GM23338 (cell line): ENCODE measurements at regions not wholly inside any gene's neighbourhood (a gene's known extent, or its start where the extent isn't known, plus 50 kb on each side); places are given as distances from the start of the nearest gene placed in this dataset.

Experiments
- CREB1 ChIP-seq: fragments of 250-450 bp; sonication (Bioruptor Pico); IDR thresholded peaks from 2 replicates; pipeline ENCODE4 v1.5.0; 2020; ENCODE audit warnings: low read depth, mild to moderate bottlenecking, moderate library complexity
- EZH2 ChIP-seq: fragments of 200-600 bp; sonication (generic); IDR thresholded peaks from one replicate; pipeline ENCODE4 v1.8.0; 2017; ENCODE audit warnings: antibody characterized with exemption, mild to moderate bottlenecking, low read depth; ENCODE audit not compliant: unreplicated experiment
- EZH2phosphoT487 ChIP-seq: fragments of 200-600 bp; sonication (generic); IDR thresholded peaks from one replicate; pipeline ENCODE4 v1.8.1; 2018; ENCODE audit warnings: antibody characterized with exemption; ENCODE audit not compliant: unreplicated experiment
- JUNB ChIP-seq: IDR thresholded peaks from one replicate; pipeline ENCODE4 v1.6.1; 2016; ENCODE audit warnings: antibody characterized with exemption; ENCODE audit not compliant: unreplicated experiment
- NANOG ChIP-seq: IDR thresholded peaks from 2 replicates; pipeline ENCODE4 v1.6.1; 2016; ENCODE audit warnings: antibody characterized with exemption, borderline replicate concordance
- POLR2AphosphoS5 ChIP-seq: IDR thresholded peaks from 2 replicates; pipeline ENCODE4 v1.6.1; 2016; ENCODE audit warnings: antibody characterized with exemption, low read depth
- ZNF331 ChIP-seq: fragments of 250-450 bp; sonication (Bioruptor Pico); IDR thresholded peaks from 2 replicates; pipeline ENCODE4 v1.5.0; 2020; ENCODE audit warnings: low read depth, mild to moderate bottlenecking, moderate library complexity
- TF ChIP-seq, protein P1 (sequence below), 2 experiments: fragments of 200-600 bp in 1 of 2; sonication (generic) in 1 of 2; conservative IDR thresholded peaks; 2 replicates each; pipeline versions ENCODE4 v1.5.1 to v1.6.1; 2016 to 2017; ENCODE audit warnings: antibody characterized with exemption in 2 of 2, low read depth in 2 of 2, mild to moderate bottlenecking in 2 of 2, moderate library complexity in 1 of 2
- TF ChIP-seq, protein P2 (sequence below): IDR thresholded peaks from one replicate; pipeline ENCODE4 v1.6.1; 2018; ENCODE audit warnings: antibody characterized with exemption; ENCODE audit not compliant: unreplicated experiment
- TF ChIP-seq, protein P3 (sequence below): IDR thresholded peaks from 2 replicates; pipeline ENCODE4 v1.6.1; 2016; ENCODE audit warnings: antibody characterized with exemption

DNA sequence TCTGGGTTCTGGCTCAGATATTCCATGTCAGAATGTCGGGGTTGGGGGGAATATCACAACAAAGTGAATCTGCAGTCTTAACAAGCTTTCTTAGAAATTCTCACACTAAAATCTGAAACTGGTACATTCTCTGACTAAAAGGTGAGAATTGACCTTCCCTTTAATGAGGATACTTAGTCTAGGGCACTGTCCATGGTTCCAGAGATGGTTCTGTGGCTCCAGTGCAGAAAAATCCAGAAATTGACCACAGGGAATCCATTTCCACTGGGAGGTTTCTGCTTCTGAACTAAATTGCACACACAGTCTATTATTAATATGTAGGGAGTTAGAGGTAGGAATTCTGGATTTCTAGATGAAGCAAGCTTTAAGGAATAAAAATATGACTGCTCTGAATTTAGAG lies 171.6 kb upstream of the OBI1 start:
- TF ChIP-seq, protein P1, sequence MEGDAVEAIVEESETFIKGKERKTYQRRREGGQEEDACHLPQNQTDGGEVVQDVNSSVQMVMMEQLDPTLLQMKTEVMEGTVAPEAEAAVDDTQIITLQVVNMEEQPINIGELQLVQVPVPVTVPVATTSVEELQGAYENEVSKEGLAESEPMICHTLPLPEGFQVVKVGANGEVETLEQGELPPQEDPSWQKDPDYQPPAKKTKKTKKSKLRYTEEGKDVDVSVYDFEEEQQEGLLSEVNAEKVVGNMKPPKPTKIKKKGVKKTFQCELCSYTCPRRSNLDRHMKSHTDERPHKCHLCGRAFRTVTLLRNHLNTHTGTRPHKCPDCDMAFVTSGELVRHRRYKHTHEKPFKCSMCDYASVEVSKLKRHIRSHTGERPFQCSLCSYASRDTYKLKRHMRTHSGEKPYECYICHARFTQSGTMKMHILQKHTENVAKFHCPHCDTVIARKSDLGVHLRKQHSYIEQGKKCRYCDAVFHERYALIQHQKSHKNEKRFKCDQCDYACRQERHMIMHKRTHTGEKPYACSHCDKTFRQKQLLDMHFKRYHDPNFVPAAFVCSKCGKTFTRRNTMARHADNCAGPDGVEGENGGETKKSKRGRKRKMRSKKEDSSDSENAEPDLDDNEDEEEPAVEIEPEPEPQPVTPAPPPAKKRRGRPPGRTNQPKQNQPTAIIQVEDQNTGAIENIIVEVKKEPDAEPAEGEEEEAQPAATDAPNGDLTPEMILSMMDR (conservative IDR thresholded peaks at IDR 0.05; ENCODE audit: low read depth in 2 of 2): no peak
- TF ChIP-seq EZH2: no peak
- no peak for TF ChIP-seq CREB1
- TF ChIP-seq POLR2AphosphoS5: no peak
- TF ChIP-seq, protein P2, sequence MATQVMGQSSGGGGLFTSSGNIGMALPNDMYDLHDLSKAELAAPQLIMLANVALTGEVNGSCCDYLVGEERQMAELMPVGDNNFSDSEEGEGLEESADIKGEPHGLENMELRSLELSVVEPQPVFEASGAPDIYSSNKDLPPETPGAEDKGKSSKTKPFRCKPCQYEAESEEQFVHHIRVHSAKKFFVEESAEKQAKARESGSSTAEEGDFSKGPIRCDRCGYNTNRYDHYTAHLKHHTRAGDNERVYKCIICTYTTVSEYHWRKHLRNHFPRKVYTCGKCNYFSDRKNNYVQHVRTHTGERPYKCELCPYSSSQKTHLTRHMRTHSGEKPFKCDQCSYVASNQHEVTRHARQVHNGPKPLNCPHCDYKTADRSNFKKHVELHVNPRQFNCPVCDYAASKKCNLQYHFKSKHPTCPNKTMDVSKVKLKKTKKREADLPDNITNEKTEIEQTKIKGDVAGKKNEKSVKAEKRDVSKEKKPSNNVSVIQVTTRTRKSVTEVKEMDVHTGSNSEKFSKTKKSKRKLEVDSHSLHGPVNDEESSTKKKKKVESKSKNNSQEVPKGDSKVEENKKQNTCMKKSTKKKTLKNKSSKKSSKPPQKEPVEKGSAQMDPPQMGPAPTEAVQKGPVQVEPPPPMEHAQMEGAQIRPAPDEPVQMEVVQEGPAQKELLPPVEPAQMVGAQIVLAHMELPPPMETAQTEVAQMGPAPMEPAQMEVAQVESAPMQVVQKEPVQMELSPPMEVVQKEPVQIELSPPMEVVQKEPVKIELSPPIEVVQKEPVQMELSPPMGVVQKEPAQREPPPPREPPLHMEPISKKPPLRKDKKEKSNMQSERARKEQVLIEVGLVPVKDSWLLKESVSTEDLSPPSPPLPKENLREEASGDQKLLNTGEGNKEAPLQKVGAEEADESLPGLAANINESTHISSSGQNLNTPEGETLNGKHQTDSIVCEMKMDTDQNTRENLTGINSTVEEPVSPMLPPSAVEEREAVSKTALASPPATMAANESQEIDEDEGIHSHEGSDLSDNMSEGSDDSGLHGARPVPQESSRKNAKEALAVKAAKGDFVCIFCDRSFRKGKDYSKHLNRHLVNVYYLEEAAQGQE: peak; percentile 56
- no peak for TF ChIP-seq EZH2phosphoT487
- TF ChIP-seq, protein P3, sequence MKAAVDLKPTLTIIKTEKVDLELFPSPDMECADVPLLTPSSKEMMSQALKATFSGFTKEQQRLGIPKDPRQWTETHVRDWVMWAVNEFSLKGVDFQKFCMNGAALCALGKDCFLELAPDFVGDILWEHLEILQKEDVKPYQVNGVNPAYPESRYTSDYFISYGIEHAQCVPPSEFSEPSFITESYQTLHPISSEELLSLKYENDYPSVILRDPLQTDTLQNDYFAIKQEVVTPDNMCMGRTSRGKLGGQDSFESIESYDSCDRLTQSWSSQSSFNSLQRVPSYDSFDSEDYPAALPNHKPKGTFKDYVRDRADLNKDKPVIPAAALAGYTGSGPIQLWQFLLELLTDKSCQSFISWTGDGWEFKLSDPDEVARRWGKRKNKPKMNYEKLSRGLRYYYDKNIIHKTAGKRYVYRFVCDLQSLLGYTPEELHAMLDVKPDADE: no peak
- no peak for TF ChIP-seq NANOG
- TF ChIP-seq ZNF331: no peak
- TF ChIP-seq JUNB: no peak
